K562 (cell line): ENCODE measurements at regions not wholly inside any gene's neighbourhood (a gene's known extent, or its start where the extent isn't known, plus 50 kb on each side); places are given as distances from the start of the nearest gene placed in this dataset.

Source experiments
- BCOR ChIP-seq: fragments of 450-650 bp; IDR thresholded peaks from 2 replicates; pipeline ENCODE4 v1.6.1; 2016
- C11orf30 ChIP-seq: fragments of 450-650 bp; IDR thresholded peaks from 2 replicates; pipeline ENCODE4 v1.6.1; 2016; ENCODE audit warnings: low read depth, mild to moderate bottlenecking
- HOXB6 ChIP-seq: fragments of 250-450 bp; sonication (Bioruptor Pico); IDR thresholded peaks from 2 replicates; pipeline ENCODE4 v1.5.1; 2022; ENCODE audit warnings: mild to moderate bottlenecking, borderline replicate concordance
- KLF16 ChIP-seq: IDR thresholded peaks from 2 replicates; pipeline ENCODE4 v1.6.1; 2016; ENCODE audit warnings: antibody characterized with exemption
- LEF1 ChIP-seq: fragments of 450-650 bp; IDR thresholded peaks from 2 replicates; pipeline ENCODE4 v1.6.1; 2016; ENCODE audit warnings: mild to moderate bottlenecking
- NFIX ChIP-seq: fragments of 250-450 bp; sonication (Bioruptor Pico); IDR thresholded peaks from 2 replicates; pipeline ENCODE4 v1.4.0; 2020; ENCODE audit warnings: low read depth, mild to moderate bottlenecking, moderate library complexity
- PHF20 ChIP-seq: fragments of 450-650 bp; IDR thresholded peaks from 2 replicates; pipeline ENCODE4 v1.6.1; 2018; ENCODE audit not compliant: partially characterized antibody
- STAT5A ChIP-seq: IDR thresholded peaks from 2 replicates; pipeline ENCODE4 v1.6.1; 2012; ENCODE audit warnings: low read length, inconsistent platforms, borderline replicate concordance
- YY1 ChIP-seq, 3 experiments: IDR thresholded peaks; 2 replicates each; pipeline ENCODE4 v1.6.1; 2011; ENCODE audit warnings: low read length in 2 of 3, mild to moderate bottlenecking in 2 of 3, moderate library complexity in 2 of 3, borderline replicate concordance in 1 of 3, control low read depth in 1 of 3, low read depth in 1 of 3; ENCODE audit not compliant: insufficient read depth in 3 of 3, insufficient replicate concordance in 2 of 3, control insufficient read depth in 1 of 3, insufficient read length in 1 of 3; ENCODE audit errors: extremely low read depth in 1 of 3
- ZBTB7A ChIP-seq: IDR thresholded peaks from 2 replicates; pipeline ENCODE4 v1.6.1; 2011; ENCODE audit warnings: low read depth, mild to moderate bottlenecking, low read length, moderate library complexity, borderline replicate concordance; ENCODE audit not compliant: control insufficient read depth
- ZNF551 ChIP-seq: fragments of 250-450 bp; sonication (Bioruptor Pico); IDR thresholded peaks from 2 replicates; pipeline ENCODE4 v1.5.0; 2021; ENCODE audit warnings: mild to moderate bottlenecking, moderate library complexity
- TF ChIP-seq, protein P1 (sequence below): fragments of 450-650 bp; IDR thresholded peaks from 2 replicates; pipeline ENCODE4 v1.6.1; 2018; ENCODE audit not compliant: partially characterized antibody
- TF ChIP-seq, protein P2 (sequence below), 2 experiments: fragments of 450-650 bp; conservative IDR thresholded peaks; 2 replicates each; pipeline ENCODE4 v1.6.1; 2017; ENCODE audit warnings: mild to moderate bottlenecking in 2 of 2, moderate library complexity in 2 of 2
- TF ChIP-seq, protein P3 (sequence below): sonication (generic); formaldehyde crosslinking; IDR thresholded peaks from 2 replicates; pipeline ENCODE4 v1.8.0; 2023; ENCODE audit warnings: missing genetic modification reagents, mild to moderate bottlenecking, borderline replicate concordance
- TF ChIP-seq, protein P4 (sequence below): fragments of 250-450 bp; sonication (Bioruptor Pico); IDR thresholded peaks from 2 replicates; pipeline ENCODE4 v1.8.0; 2022; ENCODE audit warnings: moderate library complexity, mild to moderate bottlenecking, inconsistent platforms

DNA sequence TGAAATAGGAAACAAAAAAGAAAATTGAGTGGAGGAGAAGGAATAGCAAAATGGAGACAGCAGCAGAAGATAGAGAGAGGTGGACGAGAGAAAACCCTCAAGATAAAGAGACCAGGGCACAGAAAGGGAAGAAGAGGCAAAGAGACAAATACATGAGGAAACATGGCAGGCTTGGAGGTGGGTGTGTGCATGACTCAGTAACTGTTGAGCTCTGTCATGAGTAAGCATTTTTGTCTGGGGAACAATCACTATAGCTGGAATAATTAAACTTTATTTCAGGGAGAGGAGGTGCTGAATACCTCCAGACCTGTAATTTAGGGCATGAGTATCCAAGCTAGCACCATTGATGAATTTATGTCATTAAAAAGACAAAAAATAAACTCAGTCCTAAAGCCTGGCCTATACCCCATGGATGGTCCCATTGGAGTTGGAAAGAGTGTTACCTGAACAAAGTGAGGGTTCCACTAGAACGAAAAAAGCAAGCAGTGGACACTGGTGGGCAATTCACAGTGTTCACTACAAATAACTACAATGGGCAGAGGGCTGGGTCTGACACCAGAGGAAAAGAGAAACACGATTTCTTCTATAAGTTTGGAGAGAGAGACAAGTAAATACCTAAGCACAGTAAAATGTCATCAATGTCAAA is 145.5 kb downstream of the ADCYAP1 start (continued):
- no peak for TF ChIP-seq HOXB6 (CRISPR knock-in tag)
- no peak for TF ChIP-seq NFIX (CRISPR knock-in tag)
- TF ChIP-seq, protein P1, sequence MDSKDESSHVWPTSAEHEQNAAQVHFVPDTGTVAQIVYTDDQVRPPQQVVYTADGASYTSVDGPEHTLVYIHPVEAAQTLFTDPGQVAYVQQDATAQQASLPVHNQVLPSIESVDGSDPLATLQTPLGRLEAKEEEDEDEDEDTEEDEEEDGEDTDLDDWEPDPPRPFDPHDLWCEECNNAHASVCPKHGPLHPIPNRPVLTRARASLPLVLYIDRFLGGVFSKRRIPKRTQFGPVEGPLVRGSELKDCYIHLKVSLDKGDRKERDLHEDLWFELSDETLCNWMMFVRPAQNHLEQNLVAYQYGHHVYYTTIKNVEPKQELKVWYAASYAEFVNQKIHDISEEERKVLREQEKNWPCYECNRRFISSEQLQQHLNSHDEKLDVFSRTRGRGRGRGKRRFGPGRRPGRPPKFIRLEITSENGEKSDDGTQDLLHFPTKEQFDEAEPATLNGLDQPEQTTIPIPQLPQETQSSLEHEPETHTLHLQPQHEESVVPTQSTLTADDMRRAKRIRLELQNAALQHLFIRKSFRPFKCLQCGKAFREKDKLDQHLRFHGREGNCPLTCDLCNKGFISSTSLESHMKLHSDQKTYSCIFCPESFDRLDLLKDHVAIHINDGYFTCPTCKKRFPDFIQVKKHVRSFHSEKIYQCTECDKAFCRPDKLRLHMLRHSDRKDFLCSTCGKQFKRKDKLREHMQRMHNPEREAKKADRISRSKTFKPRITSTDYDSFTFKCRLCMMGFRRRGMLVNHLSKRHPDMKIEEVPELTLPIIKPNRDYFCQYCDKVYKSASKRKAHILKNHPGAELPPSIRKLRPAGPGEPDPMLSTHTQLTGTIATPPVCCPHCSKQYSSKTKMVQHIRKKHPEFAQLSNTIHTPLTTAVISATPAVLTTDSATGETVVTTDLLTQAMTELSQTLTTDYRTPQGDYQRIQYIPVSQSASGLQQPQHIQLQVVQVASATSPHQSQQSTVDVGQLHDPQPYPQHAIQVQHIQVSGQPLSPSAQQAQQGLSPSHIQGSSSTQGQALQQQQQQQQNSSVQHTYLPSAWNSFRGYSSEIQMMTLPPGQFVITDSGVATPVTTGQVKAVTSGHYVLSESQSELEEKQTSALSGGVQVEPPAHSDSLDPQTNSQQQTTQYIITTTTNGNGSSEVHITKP, result no peak
- TF ChIP-seq ZBTB7A, result no peak
- TF ChIP-seq STAT5A, result no peak
- peak in 2 of 3 experiments; percentile 21 to 86 for TF ChIP-seq YY1 (IDR thresholded peaks at IDR 0.05; ENCODE audit: borderline replicate concordance in 1 of 3, control insufficient read depth in 1 of 3, extremely low read depth in 1 of 3, insufficient read depth in 3 of 3, insufficient read length in 1 of 3, insufficient replicate concordance in 2 of 3, low read depth in 1 of 3, low read length in 2 of 3)
- no peak for TF ChIP-seq BCOR
- TF ChIP-seq PHF20, result no peak
- TF ChIP-seq KLF16, result no peak
- TF ChIP-seq, protein P2, sequence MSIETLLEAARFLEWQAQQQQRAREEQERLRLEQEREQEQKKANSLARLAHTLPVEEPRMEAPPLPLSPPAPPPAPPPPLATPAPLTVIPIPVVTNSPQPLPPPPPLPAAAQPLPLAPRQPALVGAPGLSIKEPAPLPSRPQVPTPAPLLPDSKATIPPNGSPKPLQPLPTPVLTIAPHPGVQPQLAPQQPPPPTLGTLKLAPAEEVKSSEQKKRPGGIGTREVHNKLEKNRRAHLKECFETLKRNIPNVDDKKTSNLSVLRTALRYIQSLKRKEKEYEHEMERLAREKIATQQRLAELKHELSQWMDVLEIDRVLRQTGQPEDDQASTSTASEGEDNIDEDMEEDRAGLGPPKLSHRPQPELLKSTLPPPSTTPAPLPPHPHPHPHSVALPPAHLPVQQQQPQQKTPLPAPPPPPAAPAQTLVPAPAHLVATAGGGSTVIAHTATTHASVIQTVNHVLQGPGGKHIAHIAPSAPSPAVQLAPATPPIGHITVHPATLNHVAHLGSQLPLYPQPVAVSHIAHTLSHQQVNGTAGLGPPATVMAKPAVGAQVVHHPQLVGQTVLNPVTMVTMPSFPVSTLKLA (conservative IDR thresholded peaks at IDR 0.05), result peak; percentile 55 to 70; a peak in 3 of 4 replicates
- TF ChIP-seq C11orf30, result peak; percentile 99
- no peak for TF ChIP-seq ZNF551 (CRISPR knock-in tag)
- TF ChIP-seq, protein P3, sequence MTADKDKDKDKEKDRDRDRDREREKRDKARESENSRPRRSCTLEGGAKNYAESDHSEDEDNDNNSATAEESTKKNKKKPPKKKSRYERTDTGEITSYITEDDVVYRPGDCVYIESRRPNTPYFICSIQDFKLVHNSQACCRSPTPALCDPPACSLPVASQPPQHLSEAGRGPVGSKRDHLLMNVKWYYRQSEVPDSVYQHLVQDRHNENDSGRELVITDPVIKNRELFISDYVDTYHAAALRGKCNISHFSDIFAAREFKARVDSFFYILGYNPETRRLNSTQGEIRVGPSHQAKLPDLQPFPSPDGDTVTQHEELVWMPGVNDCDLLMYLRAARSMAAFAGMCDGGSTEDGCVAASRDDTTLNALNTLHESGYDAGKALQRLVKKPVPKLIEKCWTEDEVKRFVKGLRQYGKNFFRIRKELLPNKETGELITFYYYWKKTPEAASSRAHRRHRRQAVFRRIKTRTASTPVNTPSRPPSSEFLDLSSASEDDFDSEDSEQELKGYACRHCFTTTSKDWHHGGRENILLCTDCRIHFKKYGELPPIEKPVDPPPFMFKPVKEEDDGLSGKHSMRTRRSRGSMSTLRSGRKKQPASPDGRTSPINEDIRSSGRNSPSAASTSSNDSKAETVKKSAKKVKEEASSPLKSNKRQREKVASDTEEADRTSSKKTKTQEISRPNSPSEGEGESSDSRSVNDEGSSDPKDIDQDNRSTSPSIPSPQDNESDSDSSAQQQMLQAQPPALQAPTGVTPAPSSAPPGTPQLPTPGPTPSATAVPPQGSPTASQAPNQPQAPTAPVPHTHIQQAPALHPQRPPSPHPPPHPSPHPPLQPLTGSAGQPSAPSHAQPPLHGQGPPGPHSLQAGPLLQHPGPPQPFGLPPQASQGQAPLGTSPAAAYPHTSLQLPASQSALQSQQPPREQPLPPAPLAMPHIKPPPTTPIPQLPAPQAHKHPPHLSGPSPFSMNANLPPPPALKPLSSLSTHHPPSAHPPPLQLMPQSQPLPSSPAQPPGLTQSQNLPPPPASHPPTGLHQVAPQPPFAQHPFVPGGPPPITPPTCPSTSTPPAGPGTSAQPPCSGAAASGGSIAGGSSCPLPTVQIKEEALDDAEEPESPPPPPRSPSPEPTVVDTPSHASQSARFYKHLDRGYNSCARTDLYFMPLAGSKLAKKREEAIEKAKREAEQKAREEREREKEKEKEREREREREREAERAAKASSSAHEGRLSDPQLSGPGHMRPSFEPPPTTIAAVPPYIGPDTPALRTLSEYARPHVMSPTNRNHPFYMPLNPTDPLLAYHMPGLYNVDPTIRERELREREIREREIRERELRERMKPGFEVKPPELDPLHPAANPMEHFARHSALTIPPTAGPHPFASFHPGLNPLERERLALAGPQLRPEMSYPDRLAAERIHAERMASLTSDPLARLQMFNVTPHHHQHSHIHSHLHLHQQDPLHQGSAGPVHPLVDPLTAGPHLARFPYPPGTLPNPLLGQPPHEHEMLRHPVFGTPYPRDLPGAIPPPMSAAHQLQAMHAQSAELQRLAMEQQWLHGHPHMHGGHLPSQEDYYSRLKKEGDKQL, result no peak
- TF ChIP-seq, protein P4, sequence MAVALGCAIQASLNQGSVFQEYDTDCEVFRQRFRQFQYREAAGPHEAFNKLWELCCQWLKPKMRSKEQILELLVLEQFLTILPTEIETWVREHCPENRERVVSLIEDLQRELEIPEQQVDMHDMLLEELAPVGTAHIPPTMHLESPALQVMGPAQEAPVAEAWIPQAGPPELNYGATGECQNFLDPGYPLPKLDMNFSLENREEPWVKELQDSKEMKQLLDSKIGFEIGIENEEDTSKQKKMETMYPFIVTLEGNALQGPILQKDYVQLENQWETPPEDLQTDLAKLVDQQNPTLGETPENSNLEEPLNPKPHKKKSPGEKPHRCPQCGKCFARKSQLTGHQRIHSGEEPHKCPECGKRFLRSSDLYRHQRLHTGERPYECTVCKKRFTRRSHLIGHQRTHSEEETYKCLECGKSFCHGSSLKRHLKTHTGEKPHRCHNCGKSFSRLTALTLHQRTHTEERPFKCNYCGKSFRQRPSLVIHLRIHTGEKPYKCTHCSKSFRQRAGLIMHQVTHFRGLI (CRISPR knock-in tag), result no peak
- peak; percentile 68 for TF ChIP-seq LEF1
